AG10803 (cell line): ENCODE measurements at regions not wholly inside any gene's neighbourhood (a gene's known extent, or its start where the extent isn't known, plus 50 kb on each side); places are given as distances from the start of the nearest gene placed in this dataset.

ENCODE experiments used
- DNase-seq: peaks from one replicate; pipeline ENCODE4 v3.0.0; 2010; ENCODE audit warnings: low read depth
- H3K4me3 ChIP-seq: 2 replicates; pipeline ENCODE4 v1.5.1; 2011; ENCODE audit warnings: mild to moderate bottlenecking, low read length, control low read depth
- TF ChIP-seq, protein P1 (sequence below): conservative IDR thresholded peaks from 2 replicates; pipeline ENCODE4 v1.5.1; 2011; ENCODE audit warnings: mild to moderate bottlenecking, low read length, control low read depth, inconsistent platforms

DNA sequence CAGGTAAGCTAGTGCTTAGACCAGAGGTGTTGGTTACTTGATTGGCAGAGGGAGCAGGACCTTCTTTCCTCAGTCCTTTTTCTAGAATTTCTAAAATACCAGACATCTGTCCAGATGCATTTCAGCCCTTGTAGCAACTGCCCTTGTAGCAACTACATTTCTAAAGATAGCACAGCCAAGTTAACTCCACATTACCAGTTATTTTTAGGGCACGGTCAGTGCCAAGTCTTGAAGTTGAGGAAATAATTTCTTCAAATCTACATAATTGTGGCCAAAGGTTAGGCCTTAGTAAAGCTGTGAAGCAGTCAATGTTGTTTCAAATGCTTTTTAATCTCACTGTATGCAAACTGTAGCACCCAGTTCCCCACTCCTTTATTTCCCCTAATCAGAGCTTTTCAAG is 62.9 kb downstream of the MID1IP1 start:
- peak; percentile 62 for DNase-seq
- no peak overlapping the region for H3K4me3 ChIP-seq
- TF ChIP-seq, protein P1, sequence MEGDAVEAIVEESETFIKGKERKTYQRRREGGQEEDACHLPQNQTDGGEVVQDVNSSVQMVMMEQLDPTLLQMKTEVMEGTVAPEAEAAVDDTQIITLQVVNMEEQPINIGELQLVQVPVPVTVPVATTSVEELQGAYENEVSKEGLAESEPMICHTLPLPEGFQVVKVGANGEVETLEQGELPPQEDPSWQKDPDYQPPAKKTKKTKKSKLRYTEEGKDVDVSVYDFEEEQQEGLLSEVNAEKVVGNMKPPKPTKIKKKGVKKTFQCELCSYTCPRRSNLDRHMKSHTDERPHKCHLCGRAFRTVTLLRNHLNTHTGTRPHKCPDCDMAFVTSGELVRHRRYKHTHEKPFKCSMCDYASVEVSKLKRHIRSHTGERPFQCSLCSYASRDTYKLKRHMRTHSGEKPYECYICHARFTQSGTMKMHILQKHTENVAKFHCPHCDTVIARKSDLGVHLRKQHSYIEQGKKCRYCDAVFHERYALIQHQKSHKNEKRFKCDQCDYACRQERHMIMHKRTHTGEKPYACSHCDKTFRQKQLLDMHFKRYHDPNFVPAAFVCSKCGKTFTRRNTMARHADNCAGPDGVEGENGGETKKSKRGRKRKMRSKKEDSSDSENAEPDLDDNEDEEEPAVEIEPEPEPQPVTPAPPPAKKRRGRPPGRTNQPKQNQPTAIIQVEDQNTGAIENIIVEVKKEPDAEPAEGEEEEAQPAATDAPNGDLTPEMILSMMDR: no peak

DNA sequence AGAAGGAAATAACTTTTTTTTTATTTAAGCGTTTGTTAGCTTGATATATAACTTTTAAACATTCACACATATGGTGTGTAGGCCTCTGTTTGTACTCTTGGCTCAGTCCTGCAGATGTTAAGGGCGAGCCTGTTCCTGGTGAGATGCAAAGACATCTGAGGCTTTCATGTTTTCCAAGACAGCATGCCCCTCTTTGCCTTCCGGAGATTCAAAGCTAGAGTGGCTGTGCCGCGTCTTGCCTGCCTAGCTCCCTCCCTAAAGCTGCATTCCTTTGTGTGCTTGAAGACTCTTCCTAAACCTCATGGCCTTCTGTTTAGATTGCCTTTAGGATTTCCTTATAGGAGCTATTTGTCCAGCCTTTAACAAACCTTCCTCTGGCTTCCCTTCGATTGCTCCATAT is 67.1 kb downstream of the MID1IP1 start:
- DNase-seq: no peak
- TF ChIP-seq, protein P1: no peak

DNA sequence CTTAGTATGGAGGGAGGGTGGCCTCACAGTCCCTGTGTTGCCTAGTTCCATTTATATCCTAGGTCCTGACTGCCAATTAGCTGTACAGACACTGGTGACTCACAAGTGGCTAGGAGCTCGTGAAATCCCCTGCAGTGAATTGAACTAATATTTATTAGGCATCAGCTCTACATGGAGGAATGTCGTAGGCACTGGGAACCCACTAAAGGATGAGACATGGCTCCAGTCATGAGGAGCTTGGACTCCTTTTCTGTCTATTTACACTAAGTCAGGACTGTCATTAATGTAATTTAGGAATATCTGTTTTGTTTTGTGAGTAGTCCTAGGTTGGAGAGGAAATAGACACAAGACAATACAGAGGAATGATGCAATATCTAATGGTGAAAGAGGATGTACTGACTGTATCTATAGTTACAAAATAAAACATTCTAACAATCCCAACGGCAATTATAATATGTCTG is 67.7 kb downstream of the MID1IP1 start:
- TF ChIP-seq, protein P1: no peak
- H3K4me3 ChIP-seq: no peak overlapping the region
- DNase-seq: peak; percentile 69

More for the DNA sequence above, 67.1 kb downstream of the MID1IP1 start:
- H3K4me3 ChIP-seq: no peak overlapping the region

DNA sequence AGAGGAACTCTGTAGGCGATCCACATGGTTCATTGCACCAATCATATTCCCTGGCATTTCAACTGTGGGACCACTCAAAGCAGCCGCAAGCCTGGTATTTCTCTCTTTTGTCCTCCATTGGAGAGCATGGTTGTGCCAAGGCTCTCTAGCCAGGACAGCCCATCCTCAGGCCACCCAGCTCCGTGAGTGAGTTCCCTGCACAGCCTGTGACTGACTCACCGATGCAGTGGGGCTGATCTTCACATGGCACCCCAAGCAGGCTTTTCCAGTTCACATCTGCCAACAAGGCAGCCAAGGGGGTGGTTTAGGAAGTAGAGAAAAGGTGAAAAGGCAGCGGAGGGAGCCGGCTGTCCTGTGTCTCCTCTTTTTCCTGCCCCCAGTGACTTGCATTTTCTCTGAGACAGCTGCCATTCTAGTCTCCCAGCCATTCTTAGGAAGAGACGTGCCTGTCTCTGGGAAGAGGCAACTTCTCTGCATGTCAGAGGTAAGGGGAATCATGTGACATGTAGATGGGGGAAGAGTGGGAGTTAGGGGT is 69.2 kb downstream of the MID1IP1 start:
- no peak for DNase-seq
- TF ChIP-seq, protein P1: no peak
- H3K4me3 ChIP-seq: no peak overlapping the region

DNA sequence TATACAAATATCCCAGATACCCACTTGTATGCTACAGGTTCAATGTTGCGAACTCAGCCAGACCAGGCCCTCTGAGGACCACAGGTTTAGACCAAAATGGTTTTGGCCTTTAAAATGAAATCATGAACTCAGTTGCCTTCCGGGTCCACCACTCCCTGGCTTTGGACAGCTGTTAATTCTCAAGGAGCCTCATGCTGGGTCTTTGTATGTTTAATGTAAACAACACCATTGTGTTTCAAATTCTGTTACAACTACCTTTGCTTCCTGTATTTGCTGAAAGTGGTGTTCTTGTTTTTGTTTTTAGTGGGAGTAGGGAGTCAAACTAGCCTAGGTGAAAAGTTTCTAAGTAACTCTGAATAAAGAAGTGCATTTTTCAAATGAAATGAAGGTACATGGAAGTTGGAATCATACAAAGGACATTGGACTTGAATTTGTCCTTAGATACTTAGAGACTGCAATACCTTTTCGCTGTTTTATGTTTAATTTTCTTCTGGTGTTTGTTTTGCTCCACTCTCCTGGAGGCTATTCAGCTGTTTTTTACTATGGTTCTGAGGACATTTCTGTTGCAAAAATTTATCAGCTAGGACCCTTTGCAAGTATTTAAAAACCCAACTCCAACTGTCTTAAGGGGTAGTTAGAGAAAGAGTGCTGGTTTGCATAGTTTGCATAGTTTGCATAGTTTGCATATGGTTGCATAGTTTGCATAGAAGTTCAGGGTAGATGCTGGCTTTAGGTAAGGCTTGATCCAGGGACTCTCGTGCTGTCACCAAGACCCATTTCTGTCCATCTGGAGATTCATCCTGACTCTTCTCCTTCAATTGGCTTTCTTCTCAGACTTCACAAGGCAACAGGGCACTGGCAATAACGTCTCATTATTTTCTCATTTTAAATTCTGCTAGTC is 70.1 kb downstream of the MID1IP1 start:
- H3K4me3 ChIP-seq: no peak overlapping the region
- TF ChIP-seq, protein P1: no peak

DNA sequence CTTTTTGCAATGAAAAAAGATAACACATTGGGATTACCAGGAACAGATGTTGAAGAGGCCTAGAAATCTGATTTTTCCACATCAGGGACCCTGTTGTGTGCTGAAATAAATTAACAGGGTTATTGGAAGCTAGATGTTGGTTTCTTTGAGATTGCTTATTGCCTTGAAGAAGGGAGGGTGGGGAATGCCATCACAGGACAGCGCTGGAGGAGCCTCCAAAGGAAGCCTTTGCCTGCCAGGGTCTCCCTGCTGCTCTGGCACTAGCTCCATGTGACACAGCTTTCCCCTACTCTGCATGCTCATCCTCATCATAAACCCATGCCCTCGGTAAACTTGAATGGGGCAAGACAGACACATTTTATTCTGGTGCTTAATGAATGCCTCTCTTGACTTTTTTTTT is 76.1 kb downstream of the MID1IP1 start:
- TF ChIP-seq, protein P1: no peak
- DNase-seq: no peak
- H3K4me3 ChIP-seq: no peak overlapping the region

More for the DNA sequence above, 70.1 kb downstream of the MID1IP1 start:
- DNase-seq: no peak
